GM13976 (cell line): ENCODE measurements at regions not wholly inside any gene's neighbourhood (a gene's known extent, or its start where the extent isn't known, plus 50 kb on each side); places are given as distances from the start of the nearest gene placed in this dataset.

Experiments used
- DNase-seq: peaks from one replicate; pipeline ENCODE4 v3.0.0; 2012; ENCODE audit warnings: low spot score
- CTCF ChIP-seq: IDR thresholded peaks from 2 replicates; pipeline ENCODE4 v1.5.1; 2012; ENCODE audit warnings: borderline replicate concordance, mild to moderate bottlenecking; ENCODE audit not compliant: insufficient read depth; ENCODE audit errors: extremely low read depth, missing control alignments, control extremely low read depth
- in situ Hi-C: fragments of 300-500 bp; cut with MboI; formaldehyde crosslinking; loops from one replicate; pipeline ENCODE4 v1.12.0; 2022; ENCODE audit warnings: low sequenced_read_pairs, mixed read lengths, inconsistent platforms; ENCODE audit not compliant: unreplicated experiment

DNA sequence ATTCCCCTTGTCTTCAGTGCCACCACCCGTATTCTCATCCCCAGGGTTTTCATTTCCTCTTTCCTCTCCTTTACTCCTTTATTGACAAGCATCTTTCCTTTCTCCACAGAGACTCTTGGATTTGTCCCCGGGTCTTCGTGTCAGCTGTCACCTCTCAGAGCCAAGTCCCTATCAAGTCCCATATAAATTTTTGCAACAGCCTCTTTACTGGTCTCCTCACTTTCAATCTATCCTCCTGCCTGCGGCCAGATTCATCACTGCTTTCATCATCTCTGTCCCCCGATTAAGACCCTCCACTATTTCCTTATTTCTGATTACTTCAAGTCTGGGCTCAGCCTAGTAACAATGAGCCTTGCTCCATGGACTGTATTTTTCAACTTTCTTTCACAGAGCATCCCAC, 113.8 kb downstream of the CTAGE1 start:
- TF ChIP-seq CTCF: no peak
- DNase-seq: no peak
- in situ Hi-C loops: no loop called here

GRCh38 chr18:22302144-22302543, 115.6 kb downstream of the CTAGE1 start:
- in situ Hi-C loops: no loop called here
- no peak for TF ChIP-seq CTCF
- DNase-seq: no peak

GRCh38 chr18:22300665-22301636, 116.8 kb downstream of the CTAGE1 start:
- DNase-seq: no peak
- TF ChIP-seq CTCF: no peak
- in situ Hi-C loops: no loop called here

DNA sequence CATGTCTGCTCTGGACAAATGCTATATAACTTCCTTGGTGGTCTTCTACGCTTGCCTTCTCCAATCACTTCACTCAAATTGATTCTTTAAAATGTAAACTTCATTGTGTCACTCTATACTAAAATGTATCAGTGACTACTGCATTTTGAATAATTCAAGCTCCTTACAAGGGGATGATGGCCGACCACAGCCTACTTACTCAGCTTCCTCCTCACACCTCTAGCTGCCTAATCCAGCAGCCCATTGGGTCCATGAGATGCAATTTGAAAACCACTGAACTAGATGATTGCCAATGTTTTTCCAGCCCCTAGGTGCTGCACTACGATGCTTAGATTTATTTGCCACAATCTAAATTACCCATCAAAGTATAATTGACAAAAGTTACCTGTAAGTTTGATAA, 120.7 kb downstream of the CTAGE1 start:
- DNase-seq: no peak
- in situ Hi-C loops: no loop called here
- no peak for TF ChIP-seq CTCF

DNA sequence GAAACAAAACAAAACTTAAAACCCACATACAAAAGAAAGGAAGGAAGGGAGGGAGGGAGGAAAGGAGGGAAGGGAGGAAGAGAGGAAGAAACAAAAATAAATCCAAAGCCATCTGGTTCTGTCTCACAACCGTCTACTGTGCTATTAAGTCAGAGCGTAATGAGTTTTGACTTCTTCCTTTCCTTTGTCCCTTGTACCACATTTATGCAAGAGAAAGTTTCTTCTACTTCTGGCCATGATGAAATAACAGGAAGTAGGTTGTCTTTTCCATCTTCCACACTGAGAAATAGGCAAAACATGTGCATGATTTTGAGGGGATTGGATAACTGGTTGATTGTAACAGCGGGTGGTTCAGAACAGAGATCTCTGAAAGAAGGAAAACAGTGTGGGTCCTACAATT, 121.4 kb downstream of the CTAGE1 start:
- no peak for DNase-seq
- in situ Hi-C loops: no loop called here

GRCh38 chr18:22293417-22293816, 124.0 kb downstream of the GATA6 start:
- in situ Hi-C loops: no loop called here
- DNase-seq: no peak
- no peak for TF ChIP-seq CTCF

More for the DNA sequence above, 121.4 kb downstream of the CTAGE1 start:
- no peak for TF ChIP-seq CTCF
